MM.1S (cell line): ENCODE measurements at regions not wholly inside any gene's neighbourhood (a gene's known extent, or its start where the extent isn't known, plus 50 kb on each side); places are given as distances from the start of the nearest gene placed in this dataset.

Source experiments
- EZH2 ChIP-seq: fragments of 300-600 bp; sonication (generic); optimal IDR thresholded peaks from 2 replicates; pipeline ENCODE3; 2017; ENCODE audit warnings: low read depth, mild to moderate bottlenecking, antibody characterized with exemption, low read length, mixed read lengths
- TF ChIP-seq, protein P1 (sequence below): fragments of 300-600 bp; sonication (generic); IDR thresholded peaks from 2 replicates; pipeline ENCODE4 v1.5.1; 2016; ENCODE audit warnings: antibody characterized with exemption, low read length, mixed read lengths

DNA sequence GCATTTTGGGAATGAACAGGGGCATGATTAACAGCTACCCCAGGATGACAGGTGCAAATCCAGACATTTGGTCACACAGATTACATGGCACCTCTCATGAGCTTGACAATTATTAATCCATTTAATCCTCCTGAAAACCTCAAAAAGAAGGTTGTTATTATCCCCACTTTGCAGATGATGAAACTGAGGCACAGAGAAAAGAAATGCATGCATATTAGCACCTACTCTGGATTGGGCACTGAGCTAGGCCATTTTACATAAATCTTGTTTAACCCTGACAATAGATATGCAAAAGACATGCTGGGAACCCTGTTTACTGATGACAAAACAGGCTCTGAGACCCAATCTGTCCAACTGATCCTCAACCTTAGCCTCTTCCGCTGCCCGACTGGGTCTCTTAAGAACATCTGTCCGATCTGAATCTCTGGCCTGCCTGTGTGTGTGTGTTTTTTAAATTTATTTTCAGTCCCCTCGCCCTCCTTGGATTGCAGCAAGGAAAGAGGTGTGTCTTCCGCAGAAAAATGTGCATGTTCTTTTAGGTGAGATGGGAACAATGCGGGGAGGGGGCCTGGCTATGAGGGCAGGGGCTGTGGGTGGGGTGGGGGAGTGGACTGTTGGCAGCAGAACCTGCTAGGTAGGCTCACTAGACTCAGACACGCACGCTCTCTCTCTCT lies 162.5 kb downstream of the WNT7A start:
- TF ChIP-seq, protein P1, sequence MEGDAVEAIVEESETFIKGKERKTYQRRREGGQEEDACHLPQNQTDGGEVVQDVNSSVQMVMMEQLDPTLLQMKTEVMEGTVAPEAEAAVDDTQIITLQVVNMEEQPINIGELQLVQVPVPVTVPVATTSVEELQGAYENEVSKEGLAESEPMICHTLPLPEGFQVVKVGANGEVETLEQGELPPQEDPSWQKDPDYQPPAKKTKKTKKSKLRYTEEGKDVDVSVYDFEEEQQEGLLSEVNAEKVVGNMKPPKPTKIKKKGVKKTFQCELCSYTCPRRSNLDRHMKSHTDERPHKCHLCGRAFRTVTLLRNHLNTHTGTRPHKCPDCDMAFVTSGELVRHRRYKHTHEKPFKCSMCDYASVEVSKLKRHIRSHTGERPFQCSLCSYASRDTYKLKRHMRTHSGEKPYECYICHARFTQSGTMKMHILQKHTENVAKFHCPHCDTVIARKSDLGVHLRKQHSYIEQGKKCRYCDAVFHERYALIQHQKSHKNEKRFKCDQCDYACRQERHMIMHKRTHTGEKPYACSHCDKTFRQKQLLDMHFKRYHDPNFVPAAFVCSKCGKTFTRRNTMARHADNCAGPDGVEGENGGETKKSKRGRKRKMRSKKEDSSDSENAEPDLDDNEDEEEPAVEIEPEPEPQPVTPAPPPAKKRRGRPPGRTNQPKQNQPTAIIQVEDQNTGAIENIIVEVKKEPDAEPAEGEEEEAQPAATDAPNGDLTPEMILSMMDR, result no peak
- TF ChIP-seq EZH2, result no peak
